GM21447 (cell line): ENCODE measurements at regions not wholly inside any gene's neighbourhood (a gene's known extent, or its start where the extent isn't known, plus 50 kb on each side); places are given as distances from the start of the nearest gene placed in this dataset.
"Not testable (repeated sequence)": the region's sequence is repeated elsewhere in the genome, so short reads cannot be mapped to it uniquely, and the experiment has no call there.

ENCODE experiments used
- ATAC-seq: cut with Tn5 transposase; IDR thresholded peaks from one replicate; pipeline ENCODE4 v1.9.1; 2021; ENCODE audit not compliant: unreplicated experiment

DNA sequence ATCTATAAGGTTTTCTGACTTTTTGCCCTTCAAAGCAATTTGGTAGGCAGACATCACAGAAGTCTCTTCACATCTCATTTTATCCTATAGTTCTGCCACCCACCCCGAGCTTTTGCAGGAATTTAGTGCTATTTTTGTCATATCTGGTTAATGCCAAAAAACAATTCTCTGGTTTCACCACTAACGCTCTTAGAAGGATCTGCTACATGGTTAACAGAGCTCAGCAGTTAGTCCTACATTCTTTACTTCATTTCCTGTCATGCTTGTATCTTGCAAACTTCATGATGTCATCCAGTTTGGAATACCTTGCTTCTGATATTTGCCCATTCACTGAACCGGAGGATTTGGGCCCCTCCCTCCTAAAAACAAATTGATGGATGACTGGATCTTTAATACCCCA lies 116.8 kb upstream of the SERPINE2 start:
- no peak for ATAC-seq

DNA sequence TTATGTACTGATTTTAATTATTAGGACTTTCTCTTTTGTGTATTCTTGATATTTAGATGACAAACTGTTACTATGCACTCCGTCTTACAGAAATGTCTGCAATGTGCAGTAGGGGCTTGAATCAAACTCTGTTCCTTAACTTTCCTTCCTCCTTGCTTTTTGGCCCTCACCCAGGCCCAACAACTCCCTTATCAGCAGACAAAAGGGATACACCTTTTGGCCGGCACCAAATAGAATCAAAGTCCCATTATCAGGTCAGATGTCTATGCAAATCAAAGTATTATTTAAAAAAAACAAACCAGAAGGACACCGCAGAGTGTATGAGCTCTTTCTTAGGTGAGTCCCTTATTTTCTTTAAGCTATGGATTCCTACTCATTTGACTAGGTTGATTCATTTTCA lies 116.3 kb upstream of the SERPINE2 start:
- no peak for ATAC-seq

DNA sequence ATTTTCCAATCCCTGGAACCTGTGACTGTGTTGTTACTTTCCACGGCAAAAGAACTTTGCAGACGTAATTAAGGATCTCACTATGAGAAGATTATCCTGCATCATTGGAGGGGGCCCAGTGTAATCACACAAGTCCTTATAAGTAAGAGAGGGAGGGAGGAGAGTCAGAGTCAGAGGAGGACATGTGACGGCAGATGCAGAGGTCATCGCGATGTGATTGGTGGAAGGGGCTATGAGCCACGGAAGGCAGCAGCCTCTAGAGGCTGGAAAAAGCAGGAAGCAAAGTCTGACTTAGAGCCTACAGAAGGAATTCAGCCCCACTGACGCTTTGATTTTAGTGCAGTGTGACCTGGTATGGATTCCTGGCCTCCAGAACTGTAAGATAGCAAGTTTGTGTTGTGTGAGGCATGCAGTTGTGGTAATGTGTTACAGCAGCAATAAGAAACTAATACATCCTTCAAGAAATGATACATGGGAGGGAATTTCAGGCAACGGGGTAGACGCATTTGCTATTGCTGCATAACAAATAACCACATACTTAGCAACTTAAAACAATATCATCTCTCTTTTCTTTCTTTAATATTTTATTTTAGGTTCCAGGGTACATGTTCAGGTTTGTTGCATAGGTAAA lies 112.7 kb upstream of the SERPINE2 start:
- ATAC-seq = no peak

DNA sequence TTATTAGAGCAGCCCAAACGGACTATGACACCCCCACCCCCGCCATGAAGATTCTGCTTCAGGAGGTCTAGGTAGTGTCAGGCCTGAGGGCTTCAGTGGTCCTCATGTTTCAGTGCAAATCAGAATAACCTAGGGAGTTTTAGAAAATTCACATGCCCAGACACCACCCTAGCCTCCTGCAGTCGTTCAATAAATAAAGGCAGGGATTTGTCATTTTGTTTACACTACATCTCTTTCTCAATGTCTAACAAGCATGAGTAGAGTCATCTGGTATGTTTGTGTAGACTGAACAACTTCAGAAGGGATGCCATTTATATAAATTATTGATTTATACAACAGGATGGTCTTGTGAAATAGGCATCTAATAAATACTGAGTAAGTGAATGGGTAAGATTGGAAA lies 112.1 kb upstream of the SERPINE2 start:
- ATAC-seq = no peak

DNA sequence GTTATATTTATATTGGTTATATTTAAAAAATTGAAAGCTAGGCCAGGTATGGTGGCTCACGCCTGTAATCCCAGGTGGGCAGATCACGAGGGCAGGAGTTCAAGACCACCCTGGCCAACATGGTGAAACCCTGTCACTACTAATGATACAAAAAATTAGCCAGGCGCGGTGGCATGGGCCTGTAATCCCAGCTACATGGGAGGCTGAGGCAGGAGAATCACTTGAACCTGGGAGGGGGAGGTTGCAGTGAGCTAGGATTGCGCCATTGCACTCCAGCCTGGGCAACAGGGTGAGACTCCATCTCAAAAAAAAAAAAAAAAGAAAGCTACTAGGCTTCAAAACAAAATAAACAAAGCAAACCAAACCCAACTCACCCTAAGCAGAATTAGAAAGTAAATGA lies 109.0 kb upstream of the SERPINE2 start:
- ATAC-seq = not testable (repeated sequence)

DNA sequence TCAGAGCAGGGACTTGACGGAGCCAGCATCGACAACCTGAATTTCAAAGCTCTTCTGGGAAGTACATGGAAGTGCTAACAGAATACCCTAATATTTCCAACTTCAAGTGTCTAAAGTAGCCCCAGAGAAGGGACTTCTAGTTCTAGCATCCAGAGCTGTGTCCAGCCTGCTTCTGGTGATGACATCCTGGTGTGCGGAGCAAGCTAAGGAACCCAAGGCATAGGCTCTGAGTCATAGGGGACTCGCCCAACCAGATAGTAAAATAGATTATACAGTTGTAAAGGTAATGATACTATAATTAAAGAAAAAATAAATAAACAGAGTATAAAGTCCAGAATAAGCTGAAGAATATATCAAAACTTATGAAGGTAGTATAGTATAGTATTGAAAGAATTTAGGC lies 108.1 kb upstream of the SERPINE2 start:
- ATAC-seq = no peak

DNA sequence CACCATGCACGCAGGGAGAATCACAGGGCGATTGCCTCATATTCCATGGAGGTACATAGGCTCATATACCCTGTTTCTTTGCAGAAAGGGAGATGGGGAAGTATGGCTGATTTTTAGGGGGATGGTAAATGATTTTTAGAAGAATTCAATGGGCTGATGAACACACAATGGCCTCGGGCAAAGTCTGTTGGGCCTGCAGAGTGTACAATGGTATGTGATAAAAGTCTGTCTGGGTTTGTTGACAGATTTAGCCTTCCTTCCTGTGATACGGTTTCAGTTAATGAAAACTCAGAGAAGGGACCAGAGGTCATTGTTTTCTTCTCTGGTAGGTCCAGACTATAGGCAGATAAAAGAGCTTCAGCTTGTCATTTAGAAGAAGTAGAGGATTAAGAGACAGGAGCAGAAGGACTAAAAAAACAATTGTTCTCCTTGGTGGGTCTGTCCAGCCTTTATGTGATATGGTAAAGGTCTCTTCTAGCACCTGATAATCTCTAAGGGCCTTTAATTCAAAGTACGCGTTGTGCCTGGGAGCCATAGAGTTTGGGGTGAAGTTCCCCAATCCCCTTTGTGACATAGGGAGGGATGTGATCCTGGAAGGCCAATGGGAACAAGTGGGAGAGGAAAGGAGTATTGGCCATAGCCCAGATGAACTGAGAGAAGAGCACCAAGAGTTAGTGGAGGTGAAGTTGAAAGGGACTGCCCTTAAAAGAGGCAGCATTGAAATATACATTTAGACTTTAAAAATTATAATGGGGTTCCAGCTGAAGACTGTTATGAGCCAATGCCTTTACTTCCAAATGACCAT lies 107.5 kb upstream of the SERPINE2 start:
- no peak for ATAC-seq

DNA sequence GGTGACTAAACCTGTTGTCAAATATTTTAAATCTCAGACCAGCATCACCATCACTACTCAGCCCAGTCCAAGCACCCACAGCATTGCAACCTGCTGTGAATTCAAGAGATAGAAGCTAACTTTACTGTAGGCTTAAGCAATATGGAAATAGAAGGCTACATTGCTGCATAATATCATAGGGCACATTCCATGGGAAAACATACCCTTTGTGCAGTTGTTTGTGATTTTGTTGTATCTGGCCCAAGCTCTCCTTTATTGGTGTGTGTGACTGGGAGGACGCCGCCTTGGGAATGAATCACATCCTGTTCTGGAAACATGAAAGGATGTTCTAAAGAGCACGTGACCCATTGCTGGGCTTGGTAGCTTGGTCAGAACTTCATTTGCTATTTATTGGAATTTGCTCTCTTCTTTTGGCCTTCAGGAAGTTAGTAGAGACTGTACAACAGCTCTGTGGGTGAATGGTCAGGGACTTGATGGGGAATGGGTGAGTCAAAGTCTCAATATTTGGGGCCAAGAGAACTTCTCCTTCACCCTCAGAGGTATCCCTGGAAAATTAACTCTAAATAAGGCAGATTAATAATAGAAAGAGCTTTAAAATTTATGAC lies 106.8 kb upstream of the SERPINE2 start:
- ATAC-seq = no peak

DNA sequence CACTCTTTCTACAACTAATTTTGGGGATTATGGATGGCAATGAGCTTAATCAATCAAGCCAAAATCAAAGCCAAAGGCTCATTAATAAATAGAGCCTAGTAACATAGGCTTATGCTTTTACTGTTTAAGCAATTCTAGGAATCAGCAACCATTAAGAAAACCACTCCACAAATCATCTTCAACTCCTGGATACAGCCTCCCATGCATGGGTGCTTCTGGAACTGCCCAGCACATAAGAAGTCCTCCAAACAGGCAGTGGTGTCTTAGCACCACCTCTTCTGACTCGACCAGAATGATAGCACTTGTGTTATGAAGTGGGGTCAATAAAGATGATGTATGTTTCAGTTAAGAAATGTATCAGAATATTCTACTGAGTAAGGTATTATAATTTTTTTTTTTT lies 104.4 kb upstream of the SERPINE2 start:
- no peak for ATAC-seq

DNA sequence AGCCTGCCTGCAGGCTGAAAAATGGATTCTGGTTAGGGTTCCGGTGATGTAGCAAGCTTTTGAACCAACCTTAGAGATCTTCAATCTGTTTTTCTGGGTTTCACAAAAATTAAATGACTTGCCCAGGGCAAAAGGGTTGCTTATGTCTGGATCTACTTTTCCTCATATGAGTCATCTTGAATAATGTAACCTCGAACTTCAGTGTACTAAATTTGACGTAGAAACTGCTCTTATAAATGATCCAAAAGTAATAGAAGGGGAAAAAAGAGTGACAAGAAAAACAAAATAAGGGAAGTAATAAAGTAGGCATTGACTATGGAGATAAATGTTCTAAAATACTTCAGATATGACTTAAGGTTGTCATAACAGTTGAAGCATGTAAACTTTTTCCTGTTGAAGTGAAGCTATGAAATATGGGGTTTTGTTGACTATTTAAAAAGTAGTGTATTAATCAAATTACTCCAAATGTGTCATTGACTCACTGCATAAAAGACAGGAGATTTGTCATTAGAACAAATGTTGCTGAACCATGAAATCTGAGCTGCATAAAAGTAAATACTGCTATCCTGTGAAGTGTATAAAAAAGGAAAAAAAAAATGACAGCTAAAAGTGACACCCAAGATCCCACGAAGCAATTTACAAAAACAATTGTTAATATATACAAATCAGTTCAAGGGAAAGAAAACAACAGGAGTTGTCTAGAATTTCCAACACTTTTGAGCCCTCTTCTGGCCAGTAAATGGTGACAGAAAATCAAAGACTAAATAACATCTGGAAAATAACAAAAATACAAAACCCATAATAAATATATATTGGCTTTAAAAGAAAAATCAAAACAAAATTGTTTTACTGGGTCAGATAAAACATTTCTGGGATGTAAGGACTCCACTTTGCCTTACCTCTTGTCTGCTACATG lies 103.6 kb upstream of the SERPINE2 start:
- ATAC-seq = no peak

DNA sequence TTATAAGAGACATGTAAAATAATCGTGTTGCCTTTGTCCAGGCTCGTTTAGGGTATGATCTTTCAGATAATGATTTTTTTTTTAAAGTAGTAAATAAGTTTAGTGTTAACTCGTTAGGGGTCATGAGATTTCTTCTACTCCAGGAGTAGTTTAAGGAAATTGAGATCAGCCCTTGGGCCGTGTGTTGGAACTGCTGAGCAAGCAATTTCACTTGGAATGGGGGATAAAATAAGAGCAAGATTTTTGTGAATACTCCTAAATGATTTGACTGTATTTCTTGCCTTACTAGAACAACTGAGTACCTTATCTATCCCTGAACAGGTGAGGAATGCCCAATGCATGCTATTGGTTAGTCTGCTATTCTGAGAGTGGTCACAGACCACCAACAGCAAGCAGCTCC lies 102.2 kb upstream of the SERPINE2 start:
- ATAC-seq = no peak

DNA sequence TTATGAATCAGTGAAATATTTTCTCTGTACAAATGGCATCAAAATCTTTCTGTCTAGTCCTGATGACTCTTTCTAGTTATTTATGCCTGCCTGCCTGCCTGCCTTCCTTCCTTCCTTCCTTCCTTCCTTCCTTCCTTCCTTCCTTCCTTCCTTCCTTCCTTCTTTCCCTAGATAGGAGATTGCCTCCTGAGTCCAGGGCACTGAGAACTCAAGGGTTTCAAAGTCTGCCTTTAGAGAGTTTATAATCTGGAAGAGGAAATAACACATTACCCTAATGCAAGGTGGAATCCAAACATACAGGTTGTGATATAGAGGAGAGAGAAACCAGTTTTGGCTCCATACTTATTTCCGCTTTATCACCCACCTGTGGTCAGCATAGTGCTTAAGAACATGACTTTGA lies 98.1 kb upstream of the SERPINE2 start:
- no peak for ATAC-seq

DNA sequence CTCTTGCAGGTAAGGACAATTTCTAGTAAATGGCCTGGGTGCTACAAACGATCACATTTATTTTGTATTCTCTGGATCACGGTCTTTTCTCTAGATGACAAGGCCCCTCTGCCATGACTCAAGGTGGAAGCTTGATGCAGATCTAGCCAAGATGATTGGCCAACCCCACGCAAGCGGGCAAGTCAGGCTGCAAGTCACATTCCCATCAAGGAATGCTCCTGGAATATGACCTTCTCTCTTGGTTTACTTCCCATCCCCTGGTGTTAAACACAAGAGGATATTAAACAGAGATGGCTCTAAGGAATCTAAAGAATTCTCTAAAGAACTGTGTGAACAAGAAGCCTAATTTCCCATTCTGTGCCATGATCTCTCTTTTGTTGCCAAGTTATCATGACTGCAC lies 97.3 kb upstream of the SERPINE2 start:
- no peak for ATAC-seq

DNA sequence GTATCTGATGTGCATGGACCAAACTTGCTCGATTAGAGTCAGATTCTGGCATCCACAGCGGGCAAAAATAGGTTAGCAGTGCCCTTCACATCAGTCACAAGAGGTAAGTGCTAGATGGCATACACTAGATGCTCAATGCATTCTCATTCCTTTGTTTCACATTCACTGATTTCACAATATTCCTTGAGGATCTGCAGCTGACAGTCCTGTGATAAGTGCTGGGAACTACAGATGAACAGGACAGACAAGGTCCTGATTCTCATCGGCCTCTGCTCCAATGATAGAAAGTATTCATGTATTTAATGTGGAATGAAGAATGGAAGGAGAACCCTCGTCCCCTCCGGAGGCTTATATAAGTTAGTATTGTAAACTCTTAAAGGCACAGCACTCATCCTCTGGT lies 96.8 kb upstream of the SERPINE2 start:
- no peak for ATAC-seq

DNA sequence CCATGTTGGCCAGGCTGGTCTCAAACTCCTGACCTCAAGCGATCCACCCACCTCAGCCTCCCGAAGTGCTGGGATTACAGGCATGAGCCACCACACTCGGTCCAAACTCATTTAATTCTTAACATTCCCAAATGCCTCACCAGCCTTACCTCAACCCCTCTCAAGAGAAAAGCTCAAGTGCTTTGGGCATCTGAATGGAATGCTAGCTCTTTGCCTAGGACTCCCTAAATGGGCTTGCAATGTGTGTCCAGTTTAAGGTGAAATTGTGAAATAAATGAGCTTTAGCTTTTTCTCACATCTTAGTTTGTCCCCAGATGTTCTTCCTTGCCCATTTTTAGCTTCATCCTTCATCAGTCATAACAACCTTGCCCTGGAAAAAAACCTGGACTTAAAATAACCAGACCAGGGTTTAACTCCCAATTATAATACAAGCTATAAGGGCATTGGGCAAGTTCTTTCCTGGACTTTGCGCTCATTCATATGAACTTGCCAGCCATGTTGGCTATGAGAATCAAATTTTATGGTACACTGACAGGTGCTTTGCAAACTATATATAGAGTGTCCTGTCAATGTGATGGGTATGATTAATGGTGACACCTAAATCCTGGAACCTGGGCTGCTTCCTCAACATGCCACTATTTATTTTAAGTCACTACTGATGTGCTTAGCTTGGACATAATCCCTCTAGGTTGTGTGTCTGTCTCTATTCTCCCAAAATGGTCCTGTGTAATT lies 95.1 kb upstream of the SERPINE2 start:
- ATAC-seq = no peak

DNA sequence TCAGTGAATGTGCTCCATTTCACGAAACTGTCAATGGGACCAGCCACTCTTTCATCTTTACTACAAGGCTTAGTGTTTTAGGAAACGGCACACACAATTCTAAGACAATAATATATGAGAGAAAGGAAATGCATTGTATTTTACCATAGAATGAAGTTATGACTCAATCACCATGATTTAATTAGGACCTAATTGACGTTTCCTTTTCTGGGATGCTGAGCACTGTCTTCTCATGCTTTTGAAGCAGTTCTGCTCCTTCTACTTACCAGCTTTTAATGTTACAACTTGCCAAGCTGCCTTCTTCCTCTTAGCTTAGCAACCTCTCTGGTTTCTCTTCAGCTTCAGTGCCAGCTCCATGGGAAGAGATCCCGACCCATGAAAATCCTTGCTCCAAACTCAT lies 94.3 kb upstream of the SERPINE2 start:
- no peak for ATAC-seq

DNA sequence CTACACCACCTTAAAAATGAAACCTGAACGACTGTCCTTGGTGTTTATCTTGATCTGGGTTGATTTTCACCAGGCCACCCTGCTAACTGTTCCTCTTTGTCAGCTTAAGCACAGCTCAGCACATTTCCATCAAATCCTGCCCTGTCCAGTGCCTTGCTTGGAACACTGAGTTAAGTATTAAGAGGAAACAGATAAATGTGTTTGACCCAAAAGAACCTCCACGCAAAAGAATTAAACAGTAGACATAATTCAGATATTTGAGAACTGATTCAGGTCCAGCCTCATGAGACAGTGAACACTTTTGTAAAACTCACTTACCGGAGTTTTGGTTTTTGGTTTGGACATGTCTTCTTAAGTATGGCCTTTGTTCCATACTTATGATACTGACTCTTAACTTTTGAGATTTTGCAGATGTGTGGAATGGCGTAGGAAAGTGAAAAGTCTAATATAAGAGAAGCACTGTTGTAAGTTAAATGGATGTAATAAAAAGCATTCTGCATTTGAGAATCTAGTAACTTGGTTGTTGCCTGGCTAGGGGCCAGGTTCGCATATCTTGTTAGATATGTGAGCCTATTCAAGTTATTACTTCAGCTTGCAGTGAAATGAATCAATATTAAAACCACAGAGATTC lies 88.9 kb upstream of the SERPINE2 start:
- no peak for ATAC-seq

DNA sequence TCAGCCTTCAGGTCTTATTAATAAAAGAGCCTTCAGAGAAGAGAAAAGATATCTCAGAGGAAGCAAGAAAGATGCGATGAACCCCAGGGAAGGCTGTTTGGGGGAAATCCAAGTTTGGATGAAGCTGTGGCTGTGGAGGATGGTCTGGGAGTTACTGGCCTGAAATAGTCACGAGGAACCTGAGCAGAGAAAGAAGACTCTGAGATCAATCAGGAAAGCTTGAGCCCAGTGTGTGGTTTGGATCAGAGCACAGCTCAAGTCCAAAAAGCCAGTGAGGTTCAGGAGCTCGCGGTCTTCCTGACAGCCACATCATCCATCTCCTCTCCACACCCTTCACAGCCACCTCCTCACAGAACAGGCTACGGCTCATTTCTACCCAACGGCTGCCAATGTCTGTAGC lies 87.4 kb upstream of the SERPINE2 start:
- no peak for ATAC-seq

DNA sequence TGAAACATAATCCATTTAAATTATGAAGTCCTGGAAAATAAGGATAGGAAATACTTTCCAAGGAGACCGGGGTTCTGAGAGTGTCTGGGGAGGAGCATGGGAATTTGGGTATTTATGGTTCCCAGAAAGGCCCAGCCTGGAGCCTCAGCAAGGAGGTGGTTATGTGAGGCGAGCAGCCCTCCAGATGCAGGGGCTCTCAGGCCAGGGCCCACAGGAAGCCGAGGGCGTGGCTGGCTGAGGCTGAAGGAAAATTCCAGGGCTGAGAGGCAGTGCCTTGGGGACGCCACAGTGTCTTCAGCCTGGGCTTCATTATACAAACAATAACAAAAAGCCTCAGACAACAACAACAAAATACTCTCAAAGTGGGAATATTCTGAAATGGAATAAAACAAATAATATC lies 86.9 kb upstream of the SERPINE2 start:
- ATAC-seq = no peak

DNA sequence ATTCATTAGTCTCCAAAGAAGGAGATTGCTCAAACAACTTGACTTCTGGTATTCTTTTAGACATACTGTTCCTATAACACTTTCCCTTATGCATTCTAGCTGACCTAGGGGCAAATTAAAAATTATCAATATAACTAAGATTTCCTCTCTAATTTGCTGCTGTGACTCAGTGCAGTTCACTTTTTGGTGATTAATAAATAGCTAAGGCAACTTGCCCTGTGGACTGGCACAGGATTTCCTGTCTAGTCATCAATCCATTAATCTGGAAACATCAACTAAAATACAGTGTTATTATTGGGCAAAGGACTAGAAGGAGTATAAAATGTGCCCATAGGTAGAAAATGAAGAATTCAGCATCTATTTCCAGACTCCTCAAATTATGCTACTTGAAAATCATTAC lies 83.5 kb upstream of the SERPINE2 start:
- no peak for ATAC-seq
